SK-N-MC (cell line): ENCODE measurements at regions not wholly inside any gene's neighbourhood (a gene's known extent, or its start where the extent isn't known, plus 50 kb on each side); places are given as distances from the start of the nearest gene placed in this dataset.

Experiments used
- EZH2 ChIP-seq: fragments of 200-600 bp; sonication (generic); IDR thresholded peaks from one replicate; pipeline ENCODE4 v1.6.1; 2017; ENCODE audit warnings: antibody characterized with exemption
- POLR2AphosphoS5 ChIP-seq: IDR thresholded peaks from 2 replicates; pipeline ENCODE4 v1.6.1; 2012; ENCODE audit warnings: mild to moderate bottlenecking, low read depth, low read length, borderline replicate concordance

DNA sequence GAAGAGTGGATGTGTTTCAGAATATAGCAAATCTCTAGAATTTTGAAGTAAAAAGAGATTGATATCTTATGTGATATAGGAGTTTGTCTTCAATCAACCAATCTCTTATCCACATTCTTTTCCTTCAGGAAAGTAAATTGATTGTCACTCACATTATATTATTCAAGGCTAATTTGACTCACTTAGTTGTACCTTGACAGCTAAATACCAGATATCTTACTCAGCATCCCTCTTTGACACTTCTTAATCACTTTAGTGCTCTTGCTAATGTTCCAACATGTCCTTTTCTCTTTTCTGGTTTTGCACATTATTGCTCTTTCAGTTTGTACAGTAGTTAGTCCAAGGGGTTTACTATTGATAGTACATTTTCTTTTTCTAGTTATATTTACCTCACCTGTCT, 286.9 kb upstream of the PTCHD4 start:
- no peak for TF ChIP-seq POLR2AphosphoS5
- no peak for TF ChIP-seq EZH2
